ENCODE measurements at regions not wholly inside any gene's neighbourhood (a gene's known extent, or its start where the extent isn't known, plus 50 kb on each side); places are given as distances from the start of the nearest gene placed in this dataset.

GRCh38 chr12:91276509-91276908 lies 93.9 kb upstream of the DCN start:
- 64 to 81% (median 73%) methylated on average over 2 of the region's 2 CpGs for WGBS, 5 donors
- H3K27ac ChIP-seq = no peak overlapping the region

GRCh38 chr12:91275321-91275720 lies 92.7 kb upstream of the DCN start:
- Histone ChIP-seq H3K27ac (no peak overlapping the region), H3K4me1 (no peaks in the 10 kb centered on the region), H3K4me3 (no peak overlapping the region), H3K36me3 (no peaks in the 10 kb centered on the region), H3K27me3 (replicated peaks in 1 of 7) (no peaks in the 10 kb centered on the region), H3K9me3 (no peaks in the 10 kb centered on the region)
- intact Hi-C loops (cut with DNase I; ENCODE audit: low total_unique reads) = no loop called here
- DNase-seq = no peak
- TF ChIP-seq POLR2AphosphoS5 (IDR thresholded peaks at IDR 0.05) = no peak
- TF ChIP-seq CTCF (IDR thresholded peaks at IDR 0.05 in 8 of 11, conservative IDR thresholded peaks at IDR 0.05 in 3 of 11) = no peak
- TF ChIP-seq POLR2A (IDR thresholded peaks at IDR 0.05) = no peak
- 50 to 86% (median 76%) methylated on average over 1 of the region's 1 CpG for WGBS, 5 donors

More at GRCh38 chr12:91276509-91276908, 93.9 kb upstream of the DCN start:
- Histone ChIP-seq H3K4me1 (no peaks in the 10 kb centered on the region), H3K27me3 (replicated peaks in 1 of 7) (no peaks in the 10 kb centered on the region), H3K4me3 (no peak overlapping the region), H3K9me3 (no peaks in the 10 kb centered on the region), H3K36me3 (no peaks in the 10 kb centered on the region)
- no peak for TF ChIP-seq CTCF (IDR thresholded peaks at IDR 0.05 in 8 of 11, conservative IDR thresholded peaks at IDR 0.05 in 3 of 11)
- TF ChIP-seq POLR2AphosphoS5 (IDR thresholded peaks at IDR 0.05) = no peak
- intact Hi-C loops (cut with DNase I; ENCODE audit: low total_unique reads) = no loop called here
- DNase-seq = no peak

- Histone ChIP-seq H3K9me3 (no peaks in the 10 kb centered on the region), H3K4me1 (no peaks in the 10 kb centered on the region), H3K27ac (no peak overlapping the region), H3K4me3 (no peak overlapping the region), H3K27me3 (replicated peaks in 1 of 7) (no peaks in the 10 kb centered on the region), H3K36me3 (no peaks in the 10 kb centered on the region)
- TF ChIP-seq CTCF (IDR thresholded peaks at IDR 0.05 in 8 of 11, conservative IDR thresholded peaks at IDR 0.05 in 3 of 11) = no peak
- no peak for TF ChIP-seq POLR2A (IDR thresholded peaks at IDR 0.05)
- no peak for TF ChIP-seq POLR2AphosphoS5 (IDR thresholded peaks at IDR 0.05)
- no peak for DNase-seq
- 0 to 14% (median 6%) methylated on average over 1 of the region's 1 CpG for WGBS, 5 donors
- intact Hi-C loops (cut with DNase I; ENCODE audit: low total_unique reads) = no loop called here
Observed at GRCh38 chr12:91274916-91275315, 92.3 kb upstream of the DCN start.

GRCh38 chr12:91273560-91273959 lies 90.9 kb upstream of the DCN start:
- TF ChIP-seq POLR2A (IDR thresholded peaks at IDR 0.05) (no peak), CTCF (IDR thresholded peaks at IDR 0.05 in 8 of 11, conservative IDR thresholded peaks at IDR 0.05 in 3 of 11) (no peak), POLR2AphosphoS5 (IDR thresholded peaks at IDR 0.05) (no peak)
- DNase-seq = no peak
- Histone ChIP-seq H3K4me1 (no peaks in the 10 kb centered on the region), H3K36me3 (no peaks in the 10 kb centered on the region), H3K9me3 (no peaks in the 10 kb centered on the region), H3K4me3 (no peak overlapping the region), H3K27me3 (replicated peaks in 1 of 7) (no peaks in the 10 kb centered on the region), H3K27ac (no peak overlapping the region)
- intact Hi-C loops (cut with DNase I; ENCODE audit: low total_unique reads) = no loop called here
- 86 to 93% (median 89%) methylated on average over 5 of the region's 5 CpGs for WGBS, 5 donors
